ENCODE measurements at regions not wholly inside any gene's neighbourhood (a gene's known extent, or its start where the extent isn't known, plus 50 kb on each side); places are given as distances from the start of the nearest gene placed in this dataset.

DNA sequence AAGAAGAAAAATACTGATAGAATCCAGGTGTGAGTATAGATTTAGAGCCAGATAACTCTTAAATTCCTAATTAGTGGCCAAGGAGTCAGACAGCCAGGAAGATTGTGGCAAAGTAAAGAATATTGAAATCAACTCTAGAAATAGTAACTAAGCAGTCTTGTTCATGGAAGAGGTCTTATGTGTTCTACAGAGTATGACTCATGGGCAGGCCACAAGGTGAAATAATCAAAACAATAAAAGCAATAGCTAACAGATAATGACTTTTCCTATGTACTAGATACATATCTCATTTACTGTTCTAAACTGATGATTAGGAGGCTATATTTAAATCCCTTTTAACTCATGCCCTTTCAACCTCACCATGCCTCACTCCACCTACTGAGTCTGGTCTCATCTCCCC lies 227.4 kb upstream of the COL3A1 start:
- ChIA-PET POLR2A (ENCODE audit: unreplicated experiment) (no interaction called here), CTCF (no interaction called here)
- Histone ChIP-seq H3K27ac (no peak overlapping the region), H3K79me2 (ENCODE audit: low read depth) (no peaks in the 10 kb centered on the region), H3K4me1 (replicated peaks; ENCODE audit: insufficient read depth) (no peaks in the 10 kb centered on the region), H3K4me2 (no peak overlapping the region), H4K20me1 (ENCODE audit: insufficient read depth) (no peaks in the 10 kb centered on the region), H2AFZ (no peak overlapping the region), H3K4me3 (no peak overlapping the region), H3F3A (ENCODE audit: insufficient read depth, low read depth) (no peaks in the 10 kb centered on the region), H3K9me2 (ENCODE audit: insufficient read depth) (no peaks in the 10 kb centered on the region), H3K36me3 (ENCODE audit: low read depth) (no peaks in the 10 kb centered on the region), H3K27me3 (ENCODE audit: insufficient read depth, low read depth) (no peaks in the 10 kb centered on the region), H3K9me3 (ENCODE audit: insufficient read depth, low read depth) (no peaks in the 10 kb centered on the region)
- TF ChIP-seq, protein P1, sequence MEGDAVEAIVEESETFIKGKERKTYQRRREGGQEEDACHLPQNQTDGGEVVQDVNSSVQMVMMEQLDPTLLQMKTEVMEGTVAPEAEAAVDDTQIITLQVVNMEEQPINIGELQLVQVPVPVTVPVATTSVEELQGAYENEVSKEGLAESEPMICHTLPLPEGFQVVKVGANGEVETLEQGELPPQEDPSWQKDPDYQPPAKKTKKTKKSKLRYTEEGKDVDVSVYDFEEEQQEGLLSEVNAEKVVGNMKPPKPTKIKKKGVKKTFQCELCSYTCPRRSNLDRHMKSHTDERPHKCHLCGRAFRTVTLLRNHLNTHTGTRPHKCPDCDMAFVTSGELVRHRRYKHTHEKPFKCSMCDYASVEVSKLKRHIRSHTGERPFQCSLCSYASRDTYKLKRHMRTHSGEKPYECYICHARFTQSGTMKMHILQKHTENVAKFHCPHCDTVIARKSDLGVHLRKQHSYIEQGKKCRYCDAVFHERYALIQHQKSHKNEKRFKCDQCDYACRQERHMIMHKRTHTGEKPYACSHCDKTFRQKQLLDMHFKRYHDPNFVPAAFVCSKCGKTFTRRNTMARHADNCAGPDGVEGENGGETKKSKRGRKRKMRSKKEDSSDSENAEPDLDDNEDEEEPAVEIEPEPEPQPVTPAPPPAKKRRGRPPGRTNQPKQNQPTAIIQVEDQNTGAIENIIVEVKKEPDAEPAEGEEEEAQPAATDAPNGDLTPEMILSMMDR (conservative IDR thresholded peaks at IDR 0.05): no peak
- no peak for TF ChIP-seq EZH2 (IDR thresholded peaks at IDR 0.05; ENCODE audit: low read depth)
- BruUV-seq (replicated peaks): no TSS peak
- intact Hi-C loops (cut with micrococcal nuclease; ENCODE audit: unreplicated experiment): no loop called here
- DNase-seq: no peak

DNA sequence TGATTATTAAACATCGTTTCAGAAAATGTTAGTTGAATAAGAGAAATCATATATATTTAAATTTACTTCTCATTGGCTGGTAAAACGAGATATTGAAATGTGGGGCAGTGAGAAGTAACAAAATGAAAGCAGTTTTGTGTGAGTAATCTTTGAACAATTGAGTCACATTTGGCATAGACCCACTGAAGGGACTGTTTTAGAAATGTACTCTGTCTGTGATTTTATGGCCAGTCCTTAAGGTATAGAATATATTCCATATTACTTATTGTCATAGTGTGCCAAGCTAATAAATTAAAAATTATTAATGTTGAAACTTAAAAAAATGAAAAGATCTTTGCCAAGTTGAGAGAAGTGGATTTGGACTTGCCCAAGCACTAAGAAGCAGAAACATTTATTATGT lies 222.4 kb upstream of the COL3A1 start:
- intact Hi-C loops (cut with micrococcal nuclease; ENCODE audit: unreplicated experiment): loop anchor here (5.0 kb wide), 1 partner anchor 275 kb away; no protein-coding TSS in a partner anchor
- H3K4me1 ChIP-seq (replicated peaks; ENCODE audit: insufficient read depth): no peaks in the 10 kb centered on the region
- no peak overlapping the region for H2AFZ ChIP-seq
- no peaks in the 10 kb centered on the region for H3K79me2 ChIP-seq (ENCODE audit: low read depth)
- H3K9me3 ChIP-seq (ENCODE audit: insufficient read depth, low read depth): no peaks in the 10 kb centered on the region
- ChIA-PET POLR2A (ENCODE audit: unreplicated experiment) (no interaction called here), CTCF (no interaction called here)
- no peaks in the 10 kb centered on the region for H3K36me3 ChIP-seq (ENCODE audit: low read depth)
- H3K4me2 ChIP-seq: no peak overlapping the region
- no peaks in the 10 kb centered on the region for H4K20me1 ChIP-seq (ENCODE audit: insufficient read depth)
- no peak overlapping the region for H3K4me3 ChIP-seq
- H3K9me2 ChIP-seq (ENCODE audit: insufficient read depth): no peaks in the 10 kb centered on the region
- no peak overlapping the region for H3K27ac ChIP-seq
- no peak for TF ChIP-seq EZH2 (IDR thresholded peaks at IDR 0.05; ENCODE audit: low read depth)
- TF ChIP-seq, protein P1 (conservative IDR thresholded peaks at IDR 0.05): no peak
- BruUV-seq (replicated peaks): no TSS peak
- H3K27me3 ChIP-seq (ENCODE audit: insufficient read depth, low read depth): no peaks in the 10 kb centered on the region
- no peak for DNase-seq
- H3F3A ChIP-seq (ENCODE audit: insufficient read depth, low read depth): no peaks in the 10 kb centered on the region

DNA sequence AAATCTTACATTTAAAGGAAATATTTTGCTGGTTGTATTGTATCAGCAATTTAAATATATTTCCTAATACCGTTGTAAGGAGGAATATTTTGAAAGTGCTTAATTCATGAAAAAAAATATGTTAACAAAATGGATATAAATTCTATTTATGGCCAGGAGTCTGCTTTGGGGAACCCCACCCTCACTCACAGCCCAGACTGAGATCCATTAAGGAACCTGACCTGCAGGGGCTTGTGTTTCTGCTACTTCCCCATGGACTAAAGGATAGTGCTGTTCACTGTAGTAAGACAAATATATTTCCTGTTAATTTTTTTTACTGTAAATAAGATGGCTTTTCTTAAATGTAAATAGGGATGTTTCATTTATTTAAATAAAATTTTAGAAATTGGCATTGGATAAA lies 221.9 kb upstream of the COL3A1 start:
- no peak for TF ChIP-seq EZH2 (IDR thresholded peaks at IDR 0.05; ENCODE audit: low read depth)
- TF ChIP-seq, protein P1 (conservative IDR thresholded peaks at IDR 0.05): no peak
- ChIA-PET CTCF (no interaction called here), POLR2A (ENCODE audit: unreplicated experiment) (no interaction called here)
- Histone ChIP-seq H4K20me1 (ENCODE audit: insufficient read depth) (no peaks in the 10 kb centered on the region), H2AFZ (no peak overlapping the region), H3K79me2 (ENCODE audit: low read depth) (no peaks in the 10 kb centered on the region), H3K4me2 (no peak overlapping the region), H3K27ac (no peak overlapping the region), H3K27me3 (ENCODE audit: insufficient read depth, low read depth) (no peaks in the 10 kb centered on the region), H3F3A (ENCODE audit: insufficient read depth, low read depth) (no peaks in the 10 kb centered on the region), H3K4me1 (replicated peaks; ENCODE audit: insufficient read depth) (no peaks in the 10 kb centered on the region), H3K9me2 (ENCODE audit: insufficient read depth) (no peaks in the 10 kb centered on the region), H3K9me3 (ENCODE audit: insufficient read depth, low read depth) (no peaks in the 10 kb centered on the region), H3K36me3 (ENCODE audit: low read depth) (no peaks in the 10 kb centered on the region), H3K4me3 (no peak overlapping the region)
- no peak for DNase-seq
- intact Hi-C loops (cut with micrococcal nuclease; ENCODE audit: unreplicated experiment): loop anchor here (5.0 kb wide), 1 partner anchor 275 kb away; no protein-coding TSS in a partner anchor
- no TSS peak for BruUV-seq (replicated peaks)
